ENCODE measurements at regions not wholly inside any gene's neighbourhood (a gene's known extent, or its start where the extent isn't known, plus 50 kb on each side); places are given as distances from the start of the nearest gene placed in this dataset.

- no peak overlapping the region for H3K4me3 ChIP-seq (ENCODE audit: control insufficient read depth, low read depth, low read length)
These were observed 62.7 kb upstream of the RXRA start for GRCh38 chr9:134263596-134263995.

GRCh38 chr9:134264169-134264568 lies 62.1 kb upstream of the RXRA start:
- no peak overlapping the region for H3K4me3 ChIP-seq (ENCODE audit: control insufficient read depth, low read depth, low read length)
- no peak for DNase-seq (ENCODE audit: low read depth)
- TF ChIP-seq CTCF (conservative IDR thresholded peaks at IDR 0.05; ENCODE audit: control insufficient read depth, insufficient read depth, low read depth, low read length): no peak

More at GRCh38 chr9:134263596-134263995, 62.7 kb upstream of the RXRA start:
- DNase-seq (ENCODE audit: low read depth): no peak
- TF ChIP-seq CTCF (conservative IDR thresholded peaks at IDR 0.05; ENCODE audit: control insufficient read depth, insufficient read depth, low read depth, low read length): no peak

GRCh38 chr9:134265078-134265477 lies 61.2 kb upstream of the RXRA start:
- H3K4me3 ChIP-seq (ENCODE audit: control insufficient read depth, low read depth, low read length): no peak overlapping the region
- no peak for TF ChIP-seq CTCF (conservative IDR thresholded peaks at IDR 0.05; ENCODE audit: control insufficient read depth, insufficient read depth, low read depth, low read length)
- no peak for DNase-seq (ENCODE audit: low read depth)

GRCh38 chr9:134266418-134266817 lies 59.8 kb upstream of the RXRA start:
- no peak overlapping the region for H3K4me3 ChIP-seq (ENCODE audit: control insufficient read depth, low read depth, low read length)
- DNase-seq (ENCODE audit: low read depth): no peak
- no peak for TF ChIP-seq CTCF (conservative IDR thresholded peaks at IDR 0.05; ENCODE audit: control insufficient read depth, insufficient read depth, low read depth, low read length)

GRCh38 chr9:134267305-134267880 lies 58.9 kb upstream of the RXRA start:
- DNase-seq (ENCODE audit: low read depth): no peak
- TF ChIP-seq CTCF (conservative IDR thresholded peaks at IDR 0.05; ENCODE audit: control insufficient read depth, insufficient read depth, low read depth, low read length): no peak
- no peak overlapping the region for H3K4me3 ChIP-seq (ENCODE audit: control insufficient read depth, low read depth, low read length)

GRCh38 chr9:134267881-134268724 lies 58.2 kb upstream of the RXRA start:
- no peak for TF ChIP-seq CTCF (conservative IDR thresholded peaks at IDR 0.05; ENCODE audit: control insufficient read depth, insufficient read depth, low read depth, low read length)
- no peak for DNase-seq (ENCODE audit: low read depth)
- no peak overlapping the region for H3K4me3 ChIP-seq (ENCODE audit: control insufficient read depth, low read depth, low read length)

All from fibroblast of mammary gland (primary cell).